Endothelial cell of hepatic sinusoid (primary cell): ENCODE measurements at regions not wholly inside any gene's neighbourhood (a gene's known extent, or its start where the extent isn't known, plus 50 kb on each side); places are given as distances from the start of the nearest gene placed in this dataset.

Source experiments
- in situ Hi-C: cut with HindIII; loops from 2 replicates; pipeline ENCODE4 v1.10.0; 2017; ENCODE audit warnings: low sequenced_read_pairs

GRCh38 chr5:124252191-124252638, 494.2 kb downstream of the ZNF608 start:
- in situ Hi-C loops = no loop called here

GRCh38 chr5:124245276-124245675, 501.2 kb downstream of the ZNF608 start:
- in situ Hi-C loops = loop anchor here (5.0 kb wide), 1 partner anchor 37 kb away; no protein-coding TSS in a partner anchor

- in situ Hi-C loops = no loop called here
These were observed 505.7 kb downstream of the ZNF608 start for GRCh38 chr5:124240732-124241131.

GRCh38 chr5:124239572-124239971, 506.9 kb downstream of the ZNF608 start:
- in situ Hi-C loops = no loop called here

- in situ Hi-C loops = no loop called here
These were observed 508.1 kb downstream of the ZNF608 start for GRCh38 chr5:124238350-124238749.

GRCh38 chr5:124237206-124237695, 509.2 kb downstream of the ZNF608 start:
- in situ Hi-C loops = no loop called here

- in situ Hi-C loops = no loop called here
These were observed 509.9 kb downstream of the ZNF608 start for GRCh38 chr5:124236361-124237205.

GRCh38 chr5:124235576-124235975, 510.9 kb downstream of the ZNF608 start:
- in situ Hi-C loops = no loop called here

- in situ Hi-C loops = no loop called here
These were observed 511.5 kb downstream of the ZNF608 start for GRCh38 chr5:124234770-124235562.

- in situ Hi-C loops = no loop called here
These were observed 512.2 kb downstream of the ZNF608 start for GRCh38 chr5:124234022-124234769.

- in situ Hi-C loops = no loop called here
These were observed 513.9 kb downstream of the ZNF608 start for GRCh38 chr5:124232515-124232914.

GRCh38 chr5:124231802-124232201, 514.6 kb downstream of the ZNF608 start:
- in situ Hi-C loops = no loop called here

GRCh38 chr5:124231230-124231629, 515.2 kb downstream of the ZNF608 start:
- in situ Hi-C loops = no loop called here

GRCh38 chr5:124230456-124230855, 516.0 kb downstream of the ZNF608 start:
- in situ Hi-C loops = no loop called here

GRCh38 chr5:124229352-124229751, 517.1 kb downstream of the ZNF608 start:
- in situ Hi-C loops = no loop called here

- in situ Hi-C loops = no loop called here
These were observed 518.5 kb downstream of the ZNF608 start for GRCh38 chr5:124227914-124228313.

- in situ Hi-C loops = no loop called here
These were observed 526.0 kb downstream of the ZNF608 start for GRCh38 chr5:124220418-124220817.

GRCh38 chr5:124212934-124213333, 533.5 kb downstream of the ZNF608 start:
- in situ Hi-C loops = no loop called here

GRCh38 chr5:124210111-124210910, 536.1 kb downstream of the ZNF608 start:
- in situ Hi-C loops = no loop called here

GRCh38 chr5:124207118-124207517, 539.3 kb downstream of the ZNF608 start:
- in situ Hi-C loops = loop anchor here (5.0 kb wide), 1 partner anchor 180 kb away; no protein-coding TSS in a partner anchor
